GM12891 (cell line): ENCODE measurements at regions not wholly inside any gene's neighbourhood (a gene's known extent, or its start where the extent isn't known, plus 50 kb on each side); places are given as distances from the start of the nearest gene placed in this dataset.

Source experiments
- POLR2A ChIP-seq: IDR thresholded peaks from 2 replicates; pipeline ENCODE4 v1.6.1; 2011; ENCODE audit warnings: low read depth, low read length, control low read depth
- POU2F2 ChIP-seq: IDR thresholded peaks from 2 replicates; pipeline ENCODE4 v1.6.1; 2011; ENCODE audit warnings: low read depth, mild to moderate bottlenecking, control low read depth, low read length, moderate library complexity

GRCh38 chr2:88815282-88815681 is 123.8 kb downstream of the RPIA start:
- TF ChIP-seq POU2F2, result no peak
- TF ChIP-seq POLR2A, result no peak
